ENCODE measurements at regions not wholly inside any gene's neighbourhood (a gene's known extent, or its start where the extent isn't known, plus 50 kb on each side); places are given as distances from the start of the nearest gene placed in this dataset.

GRCh38 chr10:84588971-84589370 lies 260.6 kb downstream of the CCSER2 start:
- Histone ChIP-seq H3K36me3 (ENCODE audit: control insufficient read depth, insufficient read depth, low read length) (no peaks in the 10 kb centered on the region), H3K4me3 (replicated peaks in 1 of 4; ENCODE audit: control extremely low read depth in 1 of 4, insufficient read depth in 1 of 4, low read depth in 3 of 4, low read length in 4 of 4) (no peak overlapping the region), H2AFZ (ENCODE audit: low read length) (no peak overlapping the region), H3K4me1 (ENCODE audit: control insufficient read depth, extremely low read depth, insufficient read depth, low read length) (no peaks in the 10 kb centered on the region), H3K27me3 (ENCODE audit: control insufficient read depth, insufficient read depth, low read length) (no peaks in the 10 kb centered on the region), H3K9ac (ENCODE audit: insufficient read depth, low read length) (no peak overlapping the region), H3K27ac (ENCODE audit: insufficient read depth, low read length) (no peak overlapping the region), H3K9me3 (ENCODE audit: control insufficient read depth, insufficient read depth, low read depth, low read length) (no peaks in the 10 kb centered on the region), H3K4me2 (ENCODE audit: extremely low read depth, insufficient read depth, low read length) (no peak overlapping the region), H3K79me2 (ENCODE audit: control insufficient read depth, insufficient read depth, low read length) (no peaks in the 10 kb centered on the region), H4K20me1 (ENCODE audit: control insufficient read depth, extremely low read depth, insufficient read depth, low read length) (no peaks in the 10 kb centered on the region)
- TF ChIP-seq CTCF (conservative IDR thresholded peaks at IDR 0.05 in 1 of 2, IDR thresholded peaks at IDR 0.05 in 1 of 2; ENCODE audit: low read depth in 1 of 2, low read length in 2 of 2) (no peak), EZH2 (IDR thresholded peaks at IDR 0.05; ENCODE audit: low read length, missing control alignments) (no peak)
- no peak for DNase-seq (ENCODE audit: low read depth in 2 of 2)

- no peak overlapping the region for H3K4me2 ChIP-seq (ENCODE audit: extremely low read depth, insufficient read depth, low read length)
- no peaks in the 10 kb centered on the region for H3K9me3 ChIP-seq (ENCODE audit: control insufficient read depth, insufficient read depth, low read depth, low read length)
- H3K27me3 ChIP-seq (ENCODE audit: control insufficient read depth, insufficient read depth, low read length): no peaks in the 10 kb centered on the region
- no peak overlapping the region for H3K4me3 ChIP-seq (replicated peaks in 1 of 4; ENCODE audit: control extremely low read depth in 1 of 4, insufficient read depth in 1 of 4, low read depth in 3 of 4, low read length in 4 of 4)
- H2AFZ ChIP-seq (ENCODE audit: low read length): no peak overlapping the region
- no peak overlapping the region for H3K27ac ChIP-seq (ENCODE audit: insufficient read depth, low read length)
- H3K79me2 ChIP-seq (ENCODE audit: control insufficient read depth, insufficient read depth, low read length): no peaks in the 10 kb centered on the region
- no peak overlapping the region for H3K9ac ChIP-seq (ENCODE audit: insufficient read depth, low read length)
- H3K36me3 ChIP-seq (ENCODE audit: control insufficient read depth, insufficient read depth, low read length): no peaks in the 10 kb centered on the region
- DNase-seq (ENCODE audit: low read depth in 2 of 2): no peak
- H3K4me1 ChIP-seq (ENCODE audit: control insufficient read depth, extremely low read depth, insufficient read depth, low read length): no peaks in the 10 kb centered on the region
- no peak for TF ChIP-seq EZH2 (IDR thresholded peaks at IDR 0.05; ENCODE audit: low read length, missing control alignments)
- TF ChIP-seq CTCF (conservative IDR thresholded peaks at IDR 0.05 in 1 of 2, IDR thresholded peaks at IDR 0.05 in 1 of 2; ENCODE audit: low read depth in 1 of 2, low read length in 2 of 2): no peak
- H4K20me1 ChIP-seq (ENCODE audit: control insufficient read depth, extremely low read depth, insufficient read depth, low read length): no peaks in the 10 kb centered on the region
Measured at GRCh38 chr10:84589526-84590205, 261.3 kb downstream of the CCSER2 start.

GRCh38 chr10:84590327-84591193 lies 262.2 kb downstream of the CCSER2 start:
- TF ChIP-seq EZH2 (IDR thresholded peaks at IDR 0.05; ENCODE audit: low read length, missing control alignments): no peak
- TF ChIP-seq CTCF (conservative IDR thresholded peaks at IDR 0.05 in 1 of 2, IDR thresholded peaks at IDR 0.05 in 1 of 2; ENCODE audit: low read depth in 1 of 2, low read length in 2 of 2): no peak
- no peaks in the 10 kb centered on the region for H3K9me3 ChIP-seq (ENCODE audit: control insufficient read depth, insufficient read depth, low read depth, low read length)
- H3K27ac ChIP-seq (ENCODE audit: insufficient read depth, low read length): no peak overlapping the region
- H4K20me1 ChIP-seq (ENCODE audit: control insufficient read depth, extremely low read depth, insufficient read depth, low read length): no peaks in the 10 kb centered on the region
- no peak overlapping the region for H3K9ac ChIP-seq (ENCODE audit: insufficient read depth, low read length)
- H3K79me2 ChIP-seq (ENCODE audit: control insufficient read depth, insufficient read depth, low read length): no peaks in the 10 kb centered on the region
- no peaks in the 10 kb centered on the region for H3K36me3 ChIP-seq (ENCODE audit: control insufficient read depth, insufficient read depth, low read length)
- no peak for DNase-seq (ENCODE audit: low read depth in 2 of 2)
- no peak overlapping the region for H2AFZ ChIP-seq (ENCODE audit: low read length)
- H3K4me1 ChIP-seq (ENCODE audit: control insufficient read depth, extremely low read depth, insufficient read depth, low read length): no peaks in the 10 kb centered on the region
- H3K4me3 ChIP-seq (replicated peaks in 1 of 4; ENCODE audit: control extremely low read depth in 1 of 4, insufficient read depth in 1 of 4, low read depth in 3 of 4, low read length in 4 of 4): no peak overlapping the region
- no peak overlapping the region for H3K4me2 ChIP-seq (ENCODE audit: extremely low read depth, insufficient read depth, low read length)
- no peaks in the 10 kb centered on the region for H3K27me3 ChIP-seq (ENCODE audit: control insufficient read depth, insufficient read depth, low read length)

All from fibroblast of lung (primary cell).